Endothelial cell (in vitro differentiated cells): ENCODE measurements at regions not wholly inside any gene's neighbourhood (a gene's known extent, or its start where the extent isn't known, plus 50 kb on each side); places are given as distances from the start of the nearest gene placed in this dataset.
"Not testable (repeated sequence)": the region's sequence is repeated elsewhere in the genome, so short reads cannot be mapped to it uniquely, and the experiment has no call there.

Source experiments
- DNase-seq: peaks from one replicate; pipeline ENCODE4 v3.0.0; 2021; ENCODE audit warnings: low spot score
- H3K27ac Mint-ChIP-seq: one replicate; pipeline ENCODE4 v1.8.0; 2021; ENCODE audit warnings: mixed read lengths, inconsistent platforms; ENCODE audit not compliant: unreplicated experiment
- H3K27me3 Mint-ChIP-seq: one replicate; pipeline ENCODE4 v1.8.0; 2021; ENCODE audit warnings: mild to moderate bottlenecking, moderate library complexity, mixed read lengths, inconsistent platforms; ENCODE audit not compliant: unreplicated experiment
- H3K36me3 Mint-ChIP-seq: one replicate; pipeline ENCODE4 v1.8.0; 2021; ENCODE audit warnings: mild to moderate bottlenecking, low read depth, mixed read lengths, inconsistent platforms; ENCODE audit not compliant: unreplicated experiment
- H3K4me1 Mint-ChIP-seq: one replicate; pipeline ENCODE4 v1.8.0; 2021; ENCODE audit warnings: mild to moderate bottlenecking, mixed read lengths, inconsistent platforms; ENCODE audit not compliant: unreplicated experiment
- H3K4me3 Mint-ChIP-seq: one replicate; pipeline ENCODE4 v1.8.0; 2021; ENCODE audit warnings: mild to moderate bottlenecking, mixed read lengths, inconsistent platforms; ENCODE audit not compliant: unreplicated experiment
- H3K9me3 Mint-ChIP-seq: one replicate; pipeline ENCODE4 v1.8.0; 2021; ENCODE audit warnings: mixed read lengths, inconsistent platforms; ENCODE audit not compliant: unreplicated experiment
- CTCF ChIP-seq: fragments of 200-600 bp; sonication (generic); IDR thresholded peaks from one replicate; pipeline ENCODE4 v1.5.0; 2021; ENCODE audit warnings: antibody characterized with exemption; ENCODE audit not compliant: unreplicated experiment

- no peaks in the 10 kb centered on the region for H3K36me3 Mint-ChIP-seq
- peaks cover 9% of the 10 kb centered on the region for H3K4me1 Mint-ChIP-seq
- DNase-seq: no peak
- H3K27ac Mint-ChIP-seq: no peak overlapping the region
- no peaks in the 10 kb centered on the region for H3K9me3 Mint-ChIP-seq
- no peak overlapping the region for H3K4me3 Mint-ChIP-seq
- no peak for TF ChIP-seq CTCF
- H3K27me3 Mint-ChIP-seq: peaks cover 7% of the 10 kb centered on the region
These were observed 104.9 kb downstream of the RNASET2 start for GRCh38 chr6:166851426-166851825.

GRCh38 chr6:166850677-166851076 lies 105.7 kb downstream of the RNASET2 start:
- Mint-ChIP-seq H3K27ac (no peak overlapping the region), H3K36me3 (no peaks in the 10 kb centered on the region)

GRCh38 chr6:166849749-166850183 lies 106.6 kb downstream of the RNASET2 start:
- no peak for TF ChIP-seq CTCF
- Mint-ChIP-seq H3K27me3 (peaks cover 5% of the 10 kb centered on the region), H3K9me3 (no peaks in the 10 kb centered on the region), H3K36me3 (no peaks in the 10 kb centered on the region), H3K4me1 (peaks cover 9% of the 10 kb centered on the region), H3K27ac (no peak overlapping the region), H3K4me3 (no peak overlapping the region)
- DNase-seq: no peak

More at GRCh38 chr6:166850677-166851076, 105.7 kb downstream of the RNASET2 start:
- Mint-ChIP-seq H3K27me3 (peaks cover 5% of the 10 kb centered on the region), H3K4me3 (no peak overlapping the region), H3K9me3 (no peaks in the 10 kb centered on the region), H3K4me1 (peaks cover 9% of the 10 kb centered on the region)
- no peak for TF ChIP-seq CTCF
- DNase-seq: no peak

- Mint-ChIP-seq H3K36me3 (no peaks in the 10 kb centered on the region), H3K27ac (no peak overlapping the region), H3K9me3 (no peaks in the 10 kb centered on the region), H3K4me3 (no peak overlapping the region), H3K27me3 (peaks cover 5% of the 10 kb centered on the region), H3K4me1 (peaks cover 9% of the 10 kb centered on the region)
- DNase-seq: no peak
- no peak for TF ChIP-seq CTCF
These were observed 107.2 kb downstream of the RNASET2 start for GRCh38 chr6:166848979-166849748.

- not testable (repeated sequence) for H3K36me3 Mint-ChIP-seq, H3K27me3 Mint-ChIP-seq, H3K4me3 Mint-ChIP-seq, H3K9me3 Mint-ChIP-seq, H3K4me1 Mint-ChIP-seq, H3K27ac Mint-ChIP-seq, DNase-seq
These were observed 109.8 kb downstream of the RNASET2 start for GRCh38 chr6:166846446-166847142.
